ENCODE measurements at regions not wholly inside any gene's neighbourhood (a gene's known extent, or its start where the extent isn't known, plus 50 kb on each side); places are given as distances from the start of the nearest gene placed in this dataset.
"Not testable (repeated sequence)": the region's sequence is repeated elsewhere in the genome, so short reads cannot be mapped to it uniquely, and the experiment has no call there.

- no peak for DNase-seq (ENCODE audit: low spot score)
These were observed 418.2 kb upstream of the NFIA start for GRCh38 chr1:60664086-60664625.

GRCh38 chr1:60662486-60663044 is 419.8 kb upstream of the NFIA start:
- no peak for DNase-seq (ENCODE audit: low spot score)

GRCh38 chr1:60657926-60658325 is 424.4 kb upstream of the NFIA start:
- no peak for DNase-seq (ENCODE audit: low spot score)

GRCh38 chr1:60655679-60656355 is 426.5 kb upstream of the NFIA start:
- no peak for DNase-seq (ENCODE audit: low spot score)

GRCh38 chr1:60640033-60640551 is 442.3 kb upstream of the NFIA start:
- not testable (repeated sequence) for DNase-seq (ENCODE audit: low spot score)

GRCh38 chr1:60639287-60639686 is 443.1 kb upstream of the NFIA start:
- no peak for DNase-seq (ENCODE audit: low spot score)

- no peak for DNase-seq (ENCODE audit: low spot score)
These were observed 444.7 kb upstream of the NFIA start for GRCh38 chr1:60637651-60638050.

- no peak for DNase-seq (ENCODE audit: low spot score)
These were observed 445.4 kb upstream of the NFIA start for GRCh38 chr1:60636946-60637345.

- DNase-seq (ENCODE audit: low spot score) = no peak
These were observed 448.3 kb upstream of the NFIA start for GRCh38 chr1:60634106-60634505.

GRCh38 chr1:60622486-60622885 is 459.9 kb upstream of the NFIA start:
- no peak for DNase-seq (ENCODE audit: low spot score)

GRCh38 chr1:60621368-60621851 is 461.0 kb upstream of the NFIA start:
- DNase-seq (ENCODE audit: low spot score) = no peak

- no peak for DNase-seq (ENCODE audit: low spot score)
These were observed 462.3 kb upstream of the NFIA start for GRCh38 chr1:60620087-60620486.

GRCh38 chr1:60619581-60619980 is 462.8 kb upstream of the NFIA start:
- no peak for DNase-seq (ENCODE audit: low spot score)

GRCh38 chr1:60615666-60616065 is 466.7 kb upstream of the NFIA start:
- DNase-seq (ENCODE audit: low spot score) = no peak

GRCh38 chr1:60612790-60613189 is 469.6 kb upstream of the NFIA start:
- no peak for DNase-seq (ENCODE audit: low spot score)

- not testable (repeated sequence) for DNase-seq (ENCODE audit: low spot score)
These were observed 475.4 kb upstream of the NFIA start for GRCh38 chr1:60606921-60607320.

GRCh38 chr1:60600532-60600931 is 481.8 kb upstream of the NFIA start:
- DNase-seq (ENCODE audit: low spot score) = no peak

- DNase-seq (ENCODE audit: low spot score) = no peak
These were observed 482.8 kb upstream of the NFIA start for GRCh38 chr1:60599574-60599973.

GRCh38 chr1:60598041-60598910 is 484.1 kb upstream of the NFIA start:
- DNase-seq (ENCODE audit: low spot score) = no peak

- DNase-seq (ENCODE audit: low spot score) = no peak
These were observed 485.3 kb upstream of the NFIA start for GRCh38 chr1:60596791-60597750.

- DNase-seq (ENCODE audit: low spot score) = no peak
These were observed 490.8 kb upstream of the NFIA start for GRCh38 chr1:60591583-60591982.

Measured in cerebellar cortex (tissue), 1 donor.